Mucosa of descending colon (tissue), 3 donors: ENCODE measurements at regions not wholly inside any gene's neighbourhood (a gene's known extent, or its start where the extent isn't known, plus 50 kb on each side); places are given as distances from the start of the nearest gene placed in this dataset.

Experiments
- ATAC-seq: fragments of 200-7000 bp; cut with Tn5 transposase; one replicate; pipeline ENCODE4 v1.9.1; 2020; ENCODE audit warnings: mild to moderate bottlenecking, moderate library complexity
- DNase-seq, 3 donors: peaks; one replicate each; pipeline ENCODE4 v3.0.0-alpha.2; 2020
- H3K36me3 ChIP-seq: fragments of 200-600 bp; one replicate; pipeline ENCODE4 v1.8.0; 2021; ENCODE audit warnings: low read depth, mild to moderate bottlenecking
- H3K4me1 ChIP-seq: fragments of 200-600 bp; one replicate; pipeline ENCODE4 v1.8.0; 2021; ENCODE audit warnings: low read depth, mild to moderate bottlenecking
- H3K4me3 ChIP-seq: fragments of 200-600 bp; one replicate; pipeline ENCODE4 v1.8.0; 2021; ENCODE audit warnings: mild to moderate bottlenecking
- H3K9me3 ChIP-seq: fragments of 200-600 bp; one replicate; pipeline ENCODE4 v1.8.0; 2021; ENCODE audit warnings: mild to moderate bottlenecking
- CTCF ChIP-seq: fragments of 200-600 bp; IDR thresholded peaks from one replicate; pipeline ENCODE4 v1.8.0; 2022; ENCODE audit warnings: antibody characterized with exemption, mild to moderate bottlenecking
- intact Hi-C, 2 donors: fragments of 100-400 bp; cut with DNase I in 1 of 2; cut with micrococcal nuclease in 1 of 2; formaldehyde crosslinking; loops; one replicate each; pipeline versions ENCODE4 v1.11.0 to v1.11.1; 2022; cut with DNase I, micrococcal nuclease
- donor health status: DM: no; HTN: no; CAD: no; lungs with moderate emphysema.
- donor health status: DM: no; HTN: no; CAD: no.
- donor health status: DM: no; HTN: yes; CAD: no.

GRCh38 chr3:81388191-81388590 is 373.3 kb downstream of the GBE1 start:
- ATAC-seq (no peak), DNase-seq (no peak)
- Histone ChIP-seq H3K4me1 (no peaks in the 10 kb centered on the region), H3K9me3 (no peaks in the 10 kb centered on the region), H3K4me3 (no peak overlapping the region), H3K36me3 (no peaks in the 10 kb centered on the region)
- intact Hi-C loops: no loop called here
- TF ChIP-seq CTCF: no peak

GRCh38 chr3:81382470-81382869 is 379.0 kb downstream of the GBE1 start:
- intact Hi-C loops: no loop called here
- Histone ChIP-seq H3K9me3 (no peaks in the 10 kb centered on the region), H3K4me1 (no peaks in the 10 kb centered on the region), H3K4me3 (no peak overlapping the region), H3K36me3 (no peaks in the 10 kb centered on the region)
- DNase-seq (no peak), ATAC-seq (no peak)
- no peak for TF ChIP-seq CTCF

- Histone ChIP-seq H3K4me3 (no peak overlapping the region), H3K4me1 (no peaks in the 10 kb centered on the region), H3K36me3 (no peaks in the 10 kb centered on the region), H3K9me3 (no peaks in the 10 kb centered on the region)
- intact Hi-C loops: no loop called here
- ATAC-seq (no peak), DNase-seq (no peak)
- TF ChIP-seq CTCF: no peak
Observed at GRCh38 chr3:81380234-81380633, 381.2 kb downstream of the GBE1 start.

GRCh38 chr3:81378552-81379293 is 382.7 kb downstream of the GBE1 start:
- Histone ChIP-seq H3K36me3 (no peaks in the 10 kb centered on the region), H3K9me3 (no peaks in the 10 kb centered on the region), H3K4me1 (no peaks in the 10 kb centered on the region), H3K4me3 (no peak overlapping the region)
- intact Hi-C loops: no loop called here
- no peak for TF ChIP-seq CTCF
- ATAC-seq (no peak), DNase-seq (no peak)

GRCh38 chr3:81375921-81376320 is 385.5 kb downstream of the GBE1 start:
- Histone ChIP-seq H3K36me3 (no peaks in the 10 kb centered on the region), H3K4me1 (no peaks in the 10 kb centered on the region), H3K9me3 (no peaks in the 10 kb centered on the region), H3K4me3 (no peak overlapping the region)
- TF ChIP-seq CTCF: no peak
- no peak for DNase-seq
- no peak for ATAC-seq
- intact Hi-C loops: no loop called here

GRCh38 chr3:81364411-81364810 is 397.0 kb downstream of the GBE1 start:
- intact Hi-C loops: no loop called here
- no peak for TF ChIP-seq CTCF
- ATAC-seq (no peak), DNase-seq (no peak)
- Histone ChIP-seq H3K4me3 (no peak overlapping the region), H3K4me1 (no peaks in the 10 kb centered on the region), H3K36me3 (no peaks in the 10 kb centered on the region), H3K9me3 (no peaks in the 10 kb centered on the region)
